HG03378 (cell line): ENCODE measurements at regions not wholly inside any gene's neighbourhood (a gene's known extent, or its start where the extent isn't known, plus 50 kb on each side); places are given as distances from the start of the nearest gene placed in this dataset.
"Not testable (repeated sequence)": the region's sequence is repeated elsewhere in the genome, so short reads cannot be mapped to it uniquely, and the experiment has no call there.

Experiments used
- ATAC-seq: cut with Tn5 transposase; IDR thresholded peaks from one replicate; pipeline ENCODE4 v1.9.1; 2021; ENCODE audit warnings: mild to moderate bottlenecking, moderate library complexity; ENCODE audit not compliant: unreplicated experiment

DNA sequence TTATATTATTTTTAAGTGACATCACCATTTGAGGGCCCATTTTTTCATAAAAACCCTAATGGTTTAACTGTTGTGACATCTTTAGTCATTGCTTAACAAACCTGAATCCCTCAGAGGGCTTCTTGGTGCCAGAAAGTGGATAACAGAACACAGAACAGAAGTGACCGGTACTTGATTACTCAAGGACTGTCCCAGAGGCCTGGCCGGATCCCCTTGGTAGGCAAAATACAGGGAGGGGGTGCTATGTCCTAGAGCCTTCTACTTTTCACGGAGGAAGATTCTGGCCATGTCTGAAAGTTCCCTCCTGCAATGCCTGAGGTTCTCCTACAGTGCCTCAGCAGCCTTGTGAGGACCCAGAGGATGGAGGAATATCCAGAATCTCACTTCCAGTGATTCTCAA, 94.3 kb upstream of the DCLK2 start:
- no peak for ATAC-seq

DNA sequence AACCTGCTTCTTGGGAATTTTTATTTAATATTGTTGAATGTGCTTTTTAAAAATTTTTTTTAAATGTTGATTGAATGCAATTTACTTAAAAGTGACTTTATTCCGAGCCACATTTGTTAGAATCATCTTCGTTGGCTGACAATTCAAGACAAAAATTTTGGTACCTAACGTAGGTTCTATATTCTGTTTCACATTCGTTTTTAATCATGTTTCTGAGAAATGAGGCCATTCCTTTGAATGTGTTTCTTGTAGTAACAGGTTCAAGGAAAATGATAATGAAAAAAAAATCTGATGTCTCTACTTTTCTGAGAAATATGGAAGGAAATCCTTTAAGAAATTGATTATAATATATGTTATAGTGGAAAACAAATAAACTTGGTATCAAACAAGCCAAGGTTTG, 92.3 kb upstream of the DCLK2 start:
- no peak for ATAC-seq

DNA sequence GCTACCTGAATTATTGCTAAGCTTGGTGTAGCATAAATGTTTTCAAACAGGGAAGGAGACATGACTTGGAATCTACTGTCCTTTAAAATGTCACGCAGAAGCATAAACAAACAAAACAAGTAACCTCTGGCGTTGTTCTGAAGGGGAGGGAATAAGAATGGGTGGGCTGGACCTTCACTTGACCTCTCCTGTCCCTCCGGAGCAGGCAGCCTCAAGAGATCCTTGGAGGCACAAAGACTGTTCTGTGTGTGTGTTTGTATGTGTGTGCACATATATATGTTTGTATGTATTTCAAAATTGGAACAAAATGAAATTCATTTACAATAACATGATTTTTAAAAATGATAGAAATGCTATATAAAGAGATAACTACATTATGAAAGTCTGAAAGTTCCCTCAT, 91.3 kb upstream of the DCLK2 start:
- ATAC-seq, result no peak

DNA sequence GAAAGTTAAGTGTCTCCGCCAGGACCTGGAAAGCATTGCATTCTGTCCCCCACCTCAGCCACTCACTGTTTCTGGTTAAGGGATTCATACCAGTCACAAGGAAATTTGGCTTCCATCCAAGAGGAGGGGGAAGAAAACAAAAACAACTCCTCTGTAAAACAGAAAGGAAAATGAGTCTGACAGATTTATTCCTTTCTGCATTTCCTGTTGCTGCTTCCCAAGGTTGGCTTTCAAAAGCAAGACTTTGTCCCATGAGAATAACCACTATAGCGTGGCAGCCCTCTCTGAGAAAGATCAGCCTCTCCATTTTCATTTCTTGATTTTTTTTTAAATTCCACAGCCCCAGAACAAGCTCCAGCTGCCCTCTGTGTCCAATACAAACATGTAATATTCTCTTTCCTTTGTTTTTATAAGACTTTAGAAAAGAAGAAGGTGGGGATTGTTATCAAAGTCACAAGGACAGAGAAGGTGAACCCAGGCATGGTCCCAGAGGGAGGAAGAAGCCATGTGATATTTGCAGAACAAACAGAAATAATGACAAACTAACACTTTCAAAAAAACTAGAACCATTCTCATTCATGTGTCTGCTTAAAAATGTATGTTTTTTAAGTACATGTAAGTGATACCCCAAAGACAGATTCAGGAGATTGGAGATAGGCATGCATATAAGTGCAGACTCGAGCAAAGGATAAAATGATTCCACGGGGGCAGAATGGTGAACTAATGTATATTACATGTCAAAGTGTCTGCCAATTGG, 90.7 kb upstream of the DCLK2 start:
- no peak for ATAC-seq

DNA sequence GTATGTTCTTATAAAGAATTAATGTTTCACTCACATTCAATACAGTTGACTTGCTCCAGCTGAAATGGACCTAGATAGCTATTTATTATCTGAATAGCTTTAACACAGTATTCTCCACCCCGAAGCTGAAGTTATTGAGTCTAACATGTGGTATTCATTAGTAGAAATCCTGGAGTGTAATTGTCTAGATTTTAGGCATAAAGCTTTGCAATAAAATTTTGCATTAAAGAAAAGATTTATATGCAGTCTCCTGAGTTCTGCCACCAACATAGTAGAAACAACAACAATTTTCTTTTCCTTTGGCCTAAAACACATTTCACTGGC, 90.2 kb upstream of the DCLK2 start:
- no peak for ATAC-seq

DNA sequence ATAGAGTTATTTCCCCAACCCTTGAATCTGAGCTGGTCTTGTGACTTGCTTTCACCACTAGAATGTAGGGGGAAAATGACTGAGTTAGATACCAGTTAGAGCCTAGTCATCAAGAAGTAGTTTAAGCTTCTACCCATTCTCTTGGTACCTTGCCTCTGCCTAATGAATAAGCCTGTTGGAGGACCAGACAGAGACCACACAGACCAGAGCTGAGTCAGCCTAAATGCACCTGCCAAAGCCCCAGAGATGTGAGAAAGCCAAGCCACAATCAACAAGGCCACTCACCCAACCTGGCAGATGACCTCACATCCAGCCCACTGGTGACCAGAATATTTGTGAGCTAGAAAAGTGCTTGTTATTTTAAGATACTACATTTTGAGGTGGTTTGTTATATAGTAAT, 85.2 kb upstream of the DCLK2 start:
- ATAC-seq, result no peak

DNA sequence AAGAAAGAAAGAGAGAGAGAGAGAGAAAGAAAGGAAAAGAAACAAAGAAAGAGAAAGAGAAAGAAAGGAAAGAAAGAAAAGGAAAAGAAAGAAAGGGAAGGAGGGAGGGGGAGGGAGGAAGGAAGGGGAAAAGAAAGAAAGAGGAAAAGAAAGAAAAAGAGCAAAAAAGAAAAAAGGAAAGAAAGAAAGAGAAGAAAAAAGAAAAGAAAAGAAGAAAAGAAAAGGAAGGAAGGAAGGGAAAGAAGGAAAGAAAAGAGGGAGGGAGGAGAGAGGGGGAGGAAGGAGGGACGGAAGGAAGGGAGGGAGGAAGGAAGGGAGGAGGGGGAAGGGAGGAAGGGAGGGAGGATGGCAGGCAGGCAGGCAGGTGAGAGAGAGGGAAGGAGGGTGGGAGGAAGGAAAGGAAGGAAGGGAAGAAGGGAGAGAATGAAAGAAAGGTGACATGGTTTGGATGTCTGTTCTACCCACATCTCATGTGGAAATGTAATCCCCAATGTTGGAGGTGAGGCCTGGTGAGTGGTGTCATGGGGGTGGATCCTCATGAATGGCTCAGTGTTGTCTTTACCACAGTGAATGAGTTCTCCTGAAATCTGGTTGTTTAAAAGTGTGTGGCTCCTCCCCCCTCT, 83.0 kb upstream of the DCLK2 start:
- ATAC-seq, result no peak

DNA sequence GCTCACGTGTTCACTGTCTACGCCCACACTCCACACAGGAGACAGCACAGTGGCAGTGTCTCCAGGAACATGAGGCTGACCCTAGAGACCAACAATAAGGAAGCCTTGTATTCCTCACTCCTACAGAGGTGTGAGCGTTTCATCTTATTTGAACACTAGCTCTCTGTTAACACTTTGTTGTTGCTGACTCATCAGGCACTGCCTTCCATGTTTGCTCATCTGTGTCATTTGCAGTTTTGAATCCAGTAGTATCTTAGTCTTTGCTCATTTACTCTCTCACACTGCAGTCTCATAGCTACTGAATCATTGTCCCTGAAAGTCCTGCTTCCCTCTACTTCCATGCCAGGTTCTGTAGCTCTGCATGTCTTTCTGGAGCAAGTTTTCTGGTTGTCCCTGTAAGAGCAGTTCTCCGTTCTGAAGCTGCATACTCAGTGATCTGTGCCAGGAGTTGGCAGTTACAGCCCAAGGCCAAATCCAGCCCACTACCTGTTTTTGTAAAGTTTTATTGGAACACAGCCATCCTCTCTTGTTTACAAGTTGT, 80.3 kb upstream of the DCLK2 start:
- peak; percentile 52 for ATAC-seq

DNA sequence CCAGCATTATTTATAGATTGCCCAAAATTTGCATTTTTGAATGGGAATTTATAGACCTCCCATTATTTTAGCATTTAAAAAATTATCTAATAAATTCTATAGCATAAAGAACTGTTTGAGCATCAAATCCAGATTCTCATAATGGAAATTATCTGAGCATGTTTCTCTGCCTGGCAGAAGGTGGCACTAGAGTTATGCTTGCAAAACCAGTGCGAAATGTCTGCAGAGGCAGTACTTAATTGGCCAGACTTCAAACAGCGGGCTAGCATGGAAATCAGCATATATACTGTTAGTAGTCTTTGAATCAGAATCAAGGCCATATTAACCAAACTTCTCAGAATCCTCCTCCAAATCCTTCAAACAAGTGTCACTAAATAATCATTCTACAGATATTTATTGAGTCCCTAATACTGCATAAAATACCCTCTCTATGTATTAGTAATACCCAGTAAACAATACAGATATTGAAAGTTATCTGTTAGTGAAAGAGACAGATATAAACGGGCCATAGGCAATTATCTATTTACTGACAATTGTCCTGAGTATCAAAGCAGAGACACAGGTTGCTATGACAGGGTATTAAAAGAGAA, 78.7 kb upstream of the DCLK2 start:
- peak; percentile 55 for ATAC-seq

DNA sequence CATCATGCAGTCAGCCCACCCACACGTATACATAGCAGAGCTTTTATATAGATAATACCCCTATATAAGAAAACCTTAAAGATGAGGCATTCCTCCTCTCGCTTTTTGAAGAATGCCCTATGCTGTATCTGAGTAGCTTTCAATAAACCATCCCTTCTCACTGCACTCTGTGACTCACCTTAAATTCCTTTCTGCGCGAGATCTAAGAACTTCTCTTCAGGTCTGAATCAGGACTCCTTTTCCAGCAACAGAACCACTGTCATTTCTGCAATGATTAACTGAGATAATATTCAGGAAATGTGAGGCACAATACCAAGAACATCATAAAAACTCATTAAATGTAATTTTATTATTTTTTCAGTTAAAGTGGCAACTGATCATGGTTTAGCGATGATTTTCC, 76.4 kb upstream of the DCLK2 start:
- no peak for ATAC-seq

DNA sequence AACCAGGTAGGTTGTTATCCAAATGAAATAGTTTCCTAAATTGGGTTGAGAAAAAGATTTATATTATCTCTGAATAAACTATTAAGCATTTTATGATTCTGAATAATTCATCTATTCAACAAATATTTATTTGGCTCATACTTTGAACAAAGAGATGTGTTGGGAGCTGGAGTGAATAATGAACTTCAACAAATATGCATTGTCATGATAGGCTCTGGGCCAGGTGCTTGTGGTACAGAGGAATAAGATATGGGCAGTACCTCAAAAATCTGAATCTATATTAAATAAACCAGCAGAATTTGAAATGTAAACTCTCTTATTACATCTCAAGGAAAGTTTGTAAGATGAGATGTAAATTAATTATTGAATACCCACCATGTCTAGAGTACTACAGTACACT, 75.7 kb upstream of the DCLK2 start:
- no peak for ATAC-seq

DNA sequence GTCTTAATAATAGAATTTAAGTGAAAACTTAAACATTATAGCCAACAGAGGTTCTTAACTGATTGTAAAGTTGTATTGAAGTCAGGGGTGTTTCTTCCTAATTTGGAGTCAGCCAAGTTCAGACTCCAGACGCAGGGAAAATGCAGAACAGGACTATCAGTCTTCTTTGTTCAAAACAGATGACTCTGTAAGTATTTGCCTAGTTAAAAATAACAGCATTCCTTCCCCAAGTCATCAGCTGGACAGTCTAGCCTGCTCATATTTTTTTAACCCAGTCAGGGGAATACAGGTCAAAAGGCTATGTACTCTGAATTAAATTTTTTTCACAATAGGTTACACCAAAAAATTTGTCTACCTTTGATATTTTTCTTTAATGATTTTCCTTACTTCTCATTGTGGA, 73.8 kb upstream of the DCLK2 start:
- no peak for ATAC-seq

DNA sequence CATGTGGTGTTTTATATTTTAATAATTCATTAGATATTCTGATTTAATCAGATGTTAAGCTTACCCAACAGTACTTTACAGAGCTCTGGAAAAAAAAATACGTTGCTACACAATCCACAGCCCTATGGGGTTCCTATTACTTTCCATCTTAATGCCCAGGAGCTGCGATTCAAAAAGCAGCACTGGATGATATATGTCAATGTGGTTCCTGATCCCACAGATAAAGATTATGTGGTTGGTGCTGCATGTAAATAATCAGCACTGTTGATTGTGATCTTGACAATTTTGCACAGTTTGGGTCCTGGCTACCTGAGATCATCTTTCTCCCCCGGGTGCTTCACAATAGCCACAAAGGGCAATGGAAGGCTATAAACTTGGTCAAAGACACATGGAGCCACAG, 72.7 kb upstream of the DCLK2 start:
- no peak for ATAC-seq

DNA sequence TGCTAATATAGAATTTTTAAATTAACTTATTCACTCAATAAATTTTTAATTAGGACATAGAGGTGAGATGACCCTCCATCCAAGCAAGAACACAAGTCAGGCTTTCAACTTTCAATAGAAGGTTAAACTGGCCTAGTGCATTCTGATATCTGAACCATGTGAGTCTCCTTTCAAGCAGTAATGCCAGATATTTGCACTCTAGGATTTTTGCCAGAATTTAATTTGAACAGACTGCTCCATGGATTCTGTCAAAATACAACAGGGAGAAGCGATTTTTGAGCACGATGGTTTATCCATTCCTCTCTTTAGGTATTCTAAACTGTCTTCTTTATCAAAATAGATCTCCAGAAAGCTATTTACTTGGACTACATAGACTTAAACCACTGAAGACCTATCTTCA, 72.0 kb upstream of the DCLK2 start:
- no peak for ATAC-seq

DNA sequence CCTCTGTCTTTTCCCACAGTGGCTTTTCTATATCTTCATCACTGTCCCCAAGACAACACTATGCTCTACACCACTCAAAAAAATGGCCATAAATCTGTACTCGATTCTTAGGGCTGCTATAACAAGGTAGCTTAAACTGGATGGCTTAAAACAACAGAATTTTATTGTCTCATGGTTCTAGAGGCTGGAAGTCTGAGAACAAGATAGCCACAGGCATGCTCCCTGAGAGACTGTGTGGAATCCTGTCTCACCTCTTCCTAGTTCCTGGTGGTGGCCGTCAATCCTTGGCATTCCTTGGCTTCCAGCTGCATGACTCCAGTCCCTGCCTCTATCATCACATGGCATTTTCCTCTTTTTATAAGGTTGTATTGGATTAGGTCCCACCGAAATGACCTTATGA, 70.7 kb upstream of the DCLK2 start:
- no peak for ATAC-seq

DNA sequence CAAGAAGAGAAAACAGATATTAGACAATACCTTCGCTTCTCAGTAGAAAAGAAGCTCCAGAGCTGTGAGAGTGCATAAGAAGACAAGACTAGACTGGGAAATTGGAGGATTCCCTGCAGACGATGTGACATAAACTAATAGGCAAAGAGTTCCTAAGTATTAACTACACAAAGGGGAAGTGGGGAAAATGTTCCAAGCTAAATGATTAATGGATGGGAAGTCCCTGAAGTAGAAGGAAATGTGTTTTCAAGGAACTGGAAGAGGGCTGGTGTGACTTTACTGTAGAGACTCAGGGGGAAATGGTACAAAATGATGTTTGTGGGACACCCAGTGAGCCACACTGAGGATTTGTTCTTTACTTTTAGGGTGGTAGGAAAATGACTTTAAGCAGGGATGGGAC, 69.7 kb upstream of the DCLK2 start:
- no peak for ATAC-seq

DNA sequence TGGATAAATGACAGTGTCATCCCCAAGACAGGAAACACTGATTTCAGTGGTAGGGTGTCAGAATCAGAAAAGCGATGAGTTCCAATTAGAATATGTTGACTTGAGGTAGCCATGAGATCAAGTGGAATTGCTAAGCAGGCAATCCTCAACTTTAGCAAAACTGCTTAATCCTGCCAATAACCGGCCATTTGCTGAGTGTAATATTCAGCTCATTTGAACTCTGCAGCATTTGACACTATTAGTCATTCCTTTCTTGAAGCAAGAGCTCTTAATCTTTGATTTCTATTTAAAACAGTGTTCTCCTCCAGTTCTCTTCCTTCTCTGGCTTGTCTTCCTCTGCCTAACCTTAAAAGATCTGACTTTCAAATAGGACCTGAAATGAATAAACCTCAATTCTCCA, 68.7 kb upstream of the DCLK2 start:
- no peak for ATAC-seq

DNA sequence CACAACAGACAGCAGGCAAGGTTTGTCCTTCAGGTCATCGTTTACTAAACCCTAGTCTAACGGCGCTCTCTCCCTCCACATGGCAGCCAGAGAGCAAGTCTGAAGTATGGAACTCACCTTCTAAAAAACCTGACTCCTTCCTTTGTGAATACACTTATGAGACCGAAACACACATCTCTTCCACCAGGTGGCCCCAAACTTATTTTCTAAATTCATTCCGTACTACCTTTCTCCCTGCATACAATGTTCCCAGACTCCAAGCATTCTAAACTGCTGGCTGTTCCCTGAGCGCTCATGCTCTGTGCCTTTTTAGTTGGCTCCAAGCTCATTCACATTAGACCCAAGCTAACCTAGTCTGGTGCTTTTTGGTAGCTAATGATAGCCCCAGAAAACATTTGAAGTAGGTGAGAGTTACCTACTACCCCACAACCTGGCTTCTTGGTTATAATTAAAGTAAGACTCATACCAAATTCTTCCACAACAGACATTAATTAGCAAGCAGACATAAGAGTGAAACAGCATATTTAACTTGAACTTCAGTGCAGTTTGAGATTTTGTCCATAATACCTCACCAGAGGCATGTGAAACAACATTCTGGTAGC, 67.6 kb upstream of the DCLK2 start:
- ATAC-seq, result peak; percentile 81

DNA sequence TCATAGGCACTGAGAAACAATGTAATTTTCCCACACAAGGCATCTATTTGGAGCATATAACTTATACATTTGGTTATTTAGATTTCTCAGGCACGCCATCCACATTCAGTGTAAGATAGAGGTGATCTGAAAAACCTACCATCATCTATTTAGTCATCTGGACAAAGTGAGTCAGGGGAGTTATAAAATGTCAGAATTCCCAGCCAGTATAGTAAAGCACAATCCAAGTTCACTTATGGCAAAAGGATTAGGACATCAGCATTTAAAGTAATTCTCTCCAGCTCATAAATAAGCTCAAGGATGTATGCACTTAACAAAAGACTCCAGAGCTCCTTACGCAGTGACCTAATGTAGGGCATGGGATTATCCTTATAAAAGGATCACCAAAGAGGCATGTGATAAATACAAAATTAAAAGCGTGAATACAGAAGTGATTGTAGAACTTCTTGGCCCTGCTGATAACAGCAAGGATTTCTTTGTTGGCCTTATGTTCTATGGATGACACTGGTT, 65.3 kb upstream of the DCLK2 start:
- ATAC-seq, result no peak

DNA sequence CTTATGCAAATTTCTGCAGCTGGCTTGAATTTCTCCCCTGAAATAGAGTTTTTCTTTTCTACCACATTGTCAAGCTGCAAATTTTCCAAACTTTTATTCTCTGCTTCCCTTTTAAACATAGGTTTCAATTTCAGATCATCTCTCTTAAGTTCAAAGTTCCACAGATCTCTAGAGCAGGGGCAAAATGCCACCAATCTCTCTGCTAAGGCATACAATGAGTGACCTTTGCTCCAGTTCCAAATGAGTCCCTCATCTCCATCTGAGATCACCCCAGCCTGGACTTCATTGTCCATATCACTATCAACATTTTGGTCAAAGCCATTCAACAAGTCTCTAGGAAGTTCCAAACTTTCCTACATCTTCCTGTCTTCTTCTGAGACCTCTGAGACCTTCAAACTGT, 62.3 kb upstream of the DCLK2 start:
- ATAC-seq, result not testable (repeated sequence)

DNA sequence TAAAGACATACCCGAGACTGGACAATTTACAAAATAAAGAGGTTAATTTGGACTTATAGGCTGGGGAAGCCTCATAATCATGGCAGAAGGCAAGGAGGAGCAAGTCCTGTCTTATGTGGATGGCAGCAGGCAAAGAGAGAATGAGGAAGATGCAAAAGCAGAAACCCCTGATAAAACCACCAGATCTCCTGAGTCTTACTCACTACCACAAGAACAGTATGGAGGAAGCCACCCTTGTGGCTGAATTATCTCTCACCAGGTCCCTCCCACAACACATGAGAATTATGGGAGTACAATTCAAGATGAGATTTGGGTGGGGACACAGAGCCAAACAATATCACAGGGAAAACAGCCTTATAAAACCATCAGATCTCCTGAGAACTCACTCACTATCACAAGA, 61.6 kb upstream of the DCLK2 start:
- ATAC-seq, result not testable (repeated sequence)

DNA sequence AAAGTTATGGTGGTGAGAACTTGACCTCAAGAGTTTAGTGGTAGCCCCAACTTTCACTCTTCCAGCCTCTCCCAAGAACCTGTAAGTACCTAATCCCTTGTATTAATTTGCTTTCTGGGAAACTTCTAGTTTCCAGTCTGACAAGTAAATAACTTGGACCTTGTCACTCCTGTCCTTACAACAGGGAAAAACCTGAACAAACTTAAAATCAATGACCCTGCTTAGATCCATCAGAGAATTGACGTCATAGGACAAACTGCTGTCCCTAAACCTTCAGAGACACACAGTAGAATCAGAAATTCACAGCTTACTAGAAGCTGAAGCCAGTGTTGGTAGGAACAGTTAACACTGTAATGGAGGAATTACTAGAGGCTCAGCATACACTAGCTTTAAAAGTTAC, 60.0 kb upstream of the DCLK2 start:
- ATAC-seq, result no peak
